NCI-H1048 (cell line): ENCODE measurements at regions not wholly inside any gene's neighbourhood (a gene's known extent, or its start where the extent isn't known, plus 50 kb on each side); places are given as distances from the start of the nearest gene placed in this dataset.
"Not testable (repeated sequence)": the region's sequence is repeated elsewhere in the genome, so short reads cannot be mapped to it uniquely, and the experiment has no call there.

ENCODE experiments used
- DNase-seq: peaks from one replicate; lab custom pipeline; 2025; lab: John Stamatoyannopoulos, UW

- no peak for DNase-seq
Measured at GRCh38 chr5:112112346-112112745, 306.7 kb downstream of the EPB41L4A start.

DNA sequence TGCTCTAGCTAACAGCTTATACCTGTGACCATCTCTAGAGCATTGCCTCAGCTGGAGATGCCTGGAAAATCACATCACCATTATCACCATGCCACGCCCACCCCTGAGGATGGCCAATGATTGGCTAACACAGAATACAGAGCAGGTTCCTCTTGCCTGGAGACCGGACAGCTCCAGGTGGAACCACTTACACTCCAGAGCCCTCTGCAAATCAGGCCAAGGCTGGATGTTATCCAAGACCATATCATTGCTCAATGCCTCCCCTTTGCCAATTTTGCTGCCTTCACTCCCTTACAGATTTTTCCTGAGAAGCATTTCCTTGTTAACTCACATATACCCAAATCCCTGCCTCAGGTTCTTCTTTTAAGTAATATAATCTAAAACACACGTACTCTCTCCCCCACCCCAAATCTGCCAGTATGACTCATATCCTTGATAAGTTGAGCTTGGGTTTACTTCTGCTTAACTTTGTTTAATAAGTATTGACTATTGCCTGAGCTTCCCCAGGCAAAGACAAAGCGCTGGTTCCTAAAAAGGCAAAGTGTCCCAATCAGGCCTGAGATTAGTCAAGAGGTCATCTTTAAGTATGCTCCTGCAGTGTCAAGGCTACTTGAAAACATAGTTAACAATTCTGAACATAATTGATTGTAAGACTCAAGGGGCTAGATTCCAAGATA, 309.6 kb downstream of the EPB41L4A start:
- DNase-seq: no peak

- DNase-seq: no peak
Measured at GRCh38 chr5:112106878-112107277, 312.2 kb downstream of the EPB41L4A start.

- no peak for DNase-seq
Measured at GRCh38 chr5:112097768-112098167, 321.3 kb downstream of the EPB41L4A start.

GRCh38 chr5:112087222-112087621, 330.2 kb upstream of the NREP start:
- no peak for DNase-seq

- DNase-seq: no peak
Measured at GRCh38 chr5:112086740-112087139, 329.7 kb upstream of the NREP start.

GRCh38 chr5:112084149-112084548, 327.2 kb upstream of the NREP start:
- DNase-seq: no peak

DNA sequence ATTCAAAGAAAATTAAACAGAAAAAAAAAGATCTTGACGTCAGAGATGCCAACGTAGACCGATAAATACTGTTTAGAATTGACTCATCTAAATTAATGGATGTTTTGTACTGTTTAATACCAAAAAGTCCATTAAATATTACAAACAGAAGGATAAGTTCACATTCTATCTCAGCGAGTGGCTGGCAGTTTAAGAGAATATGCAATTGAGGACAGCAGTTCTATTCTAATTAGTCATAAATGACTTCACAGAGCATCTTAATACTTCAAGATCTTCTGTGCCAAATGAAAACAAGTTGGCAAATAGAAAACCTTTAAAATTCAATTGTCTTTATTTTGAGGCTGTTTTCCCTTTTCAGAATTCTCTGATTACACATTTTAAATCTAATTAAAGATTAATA, 326.6 kb upstream of the NREP start:
- DNase-seq: no peak

GRCh38 chr5:112077180-112077579, 320.2 kb upstream of the NREP start:
- DNase-seq: no peak

- no peak for DNase-seq
Measured at GRCh38 chr5:112070022-112070421, 313.0 kb upstream of the NREP start.

DNA sequence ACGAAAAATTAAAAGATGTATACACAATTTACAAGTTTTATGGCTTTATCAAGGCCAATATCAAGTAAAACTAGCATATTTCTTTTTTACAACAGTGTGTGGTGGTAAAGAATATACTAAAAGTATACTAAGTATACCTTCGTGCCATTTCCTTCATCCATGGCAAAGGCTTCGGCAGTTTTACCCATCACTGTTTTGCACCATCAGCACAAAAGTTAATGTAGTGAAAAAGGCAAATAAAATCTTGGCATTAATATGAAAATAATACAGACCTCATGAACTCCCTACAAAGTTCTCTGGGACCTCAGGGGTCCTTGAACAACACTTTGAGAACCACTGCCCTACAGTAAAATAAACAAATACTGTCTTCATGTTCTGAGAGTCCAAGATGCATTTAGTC, 312.3 kb upstream of the NREP start:
- DNase-seq: no peak

GRCh38 chr5:112068593-112068992, 311.6 kb upstream of the NREP start:
- DNase-seq: no peak

- DNase-seq: no peak
Measured at GRCh38 chr5:112065781-112066180, 308.8 kb upstream of the NREP start.

DNA sequence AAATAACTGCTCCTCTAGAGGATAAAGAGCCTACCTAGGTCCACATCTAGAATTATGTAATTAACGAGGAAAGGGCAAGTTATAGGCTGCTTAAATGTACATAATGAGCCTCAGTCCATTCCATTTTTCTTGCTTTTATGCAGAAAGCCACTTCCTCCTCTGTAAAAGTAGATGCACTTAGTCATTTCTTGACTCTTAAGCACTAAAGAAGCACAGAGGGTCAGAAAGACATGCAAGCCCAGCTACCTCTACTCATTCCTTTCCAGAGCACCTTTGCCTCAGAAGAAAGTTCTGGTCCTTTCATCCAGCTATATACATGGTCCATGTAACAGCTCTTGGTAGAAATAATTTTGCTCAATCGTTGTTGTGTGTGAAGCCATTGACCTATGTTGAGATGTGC, 308.0 kb upstream of the NREP start:
- no peak for DNase-seq

DNA sequence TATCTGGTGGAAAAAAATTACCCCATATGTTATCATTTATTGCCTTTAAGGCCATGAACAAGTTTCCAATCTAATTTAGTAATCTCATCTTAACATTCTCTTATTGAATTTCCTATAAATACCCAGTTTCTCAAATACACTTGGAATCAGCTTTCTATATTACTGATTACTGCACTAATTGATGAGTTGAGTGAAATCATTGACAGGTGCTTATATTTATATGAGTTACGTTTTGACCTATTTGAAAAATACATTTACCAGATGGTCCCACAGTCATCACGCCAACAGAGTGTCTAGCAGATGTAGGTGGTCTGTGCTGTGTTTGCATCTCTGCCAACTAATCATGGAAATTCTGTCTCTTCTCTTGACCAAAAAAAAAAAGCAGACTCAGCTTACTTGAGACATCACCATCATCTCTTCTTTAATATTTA, 307.3 kb upstream of the NREP start:
- no peak for DNase-seq

DNA sequence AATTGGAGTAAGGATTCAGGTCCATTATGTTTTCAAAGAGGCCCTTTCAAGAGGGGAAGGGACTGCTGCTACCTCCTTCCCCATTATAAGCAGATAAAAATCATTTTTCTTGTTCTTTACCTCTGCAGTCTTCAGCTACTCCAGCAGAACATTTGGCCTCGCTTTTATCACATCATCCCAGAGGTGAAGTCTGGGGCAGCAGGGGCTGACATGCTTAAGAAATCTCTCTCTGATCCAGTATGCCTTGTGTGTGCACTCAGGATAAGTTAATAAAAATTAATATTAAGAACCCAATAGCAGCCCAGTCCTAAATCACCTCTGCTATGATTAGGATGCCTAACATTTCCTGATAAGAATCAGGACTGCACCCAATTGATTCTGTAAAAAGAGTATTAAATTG, 306.9 kb upstream of the NREP start:
- DNase-seq: no peak

DNA sequence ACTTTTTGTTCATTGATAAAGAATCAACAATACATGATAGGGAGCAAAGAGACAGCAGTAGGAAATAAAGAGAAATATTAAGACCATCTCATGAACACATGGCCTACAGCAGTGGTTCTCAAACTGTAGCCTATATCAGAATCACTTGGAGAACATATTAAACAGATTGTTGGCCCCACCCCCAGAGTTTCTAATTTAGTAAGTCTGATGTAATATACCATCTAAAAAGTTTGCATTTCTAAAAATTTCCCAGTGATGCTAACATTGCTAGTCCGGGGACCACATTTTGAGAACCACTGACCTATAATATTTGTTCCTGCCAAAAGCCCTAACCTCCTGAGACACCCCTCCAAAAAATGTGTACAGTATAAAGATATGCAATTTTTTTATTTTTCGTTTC, 306.2 kb upstream of the NREP start:
- DNase-seq: no peak

DNA sequence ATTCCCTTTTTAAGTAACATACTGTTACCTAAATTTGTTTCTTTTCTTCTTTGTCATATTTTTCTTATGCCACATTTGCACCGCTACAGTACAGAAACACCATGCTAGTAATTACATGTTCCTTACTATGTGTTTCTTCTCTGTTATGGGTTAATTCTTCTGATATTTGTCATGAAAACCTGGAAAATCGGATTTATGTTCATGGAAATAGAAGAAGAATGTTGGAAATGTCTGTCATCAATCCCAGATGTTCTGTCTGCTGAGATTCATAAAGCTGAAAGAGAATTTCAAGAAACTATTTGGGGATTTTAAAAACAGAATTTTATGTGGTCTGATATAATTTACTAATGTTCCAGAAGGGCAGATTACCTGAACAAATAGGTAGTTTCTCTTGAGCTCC, 305.2 kb upstream of the NREP start:
- DNase-seq: no peak

DNA sequence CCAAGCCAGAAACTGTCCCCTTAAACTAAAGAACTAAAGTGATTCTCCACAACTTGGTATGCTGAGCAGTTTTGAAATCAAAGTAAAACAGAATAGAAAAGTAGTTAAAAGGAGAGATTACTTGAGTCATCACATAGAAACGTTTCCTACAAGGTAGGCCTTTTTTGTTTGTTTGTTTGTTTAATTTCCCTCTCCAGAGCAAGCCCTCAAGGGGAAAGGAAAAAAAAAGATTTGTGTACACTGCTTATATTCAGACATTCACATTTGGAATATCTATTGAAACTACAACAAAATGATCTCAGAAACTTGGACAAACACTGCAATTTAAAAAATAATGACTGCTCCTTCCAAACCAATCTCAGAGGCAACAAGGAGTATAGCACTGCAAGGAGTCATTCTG, 304.7 kb upstream of the NREP start:
- DNase-seq: no peak

DNA sequence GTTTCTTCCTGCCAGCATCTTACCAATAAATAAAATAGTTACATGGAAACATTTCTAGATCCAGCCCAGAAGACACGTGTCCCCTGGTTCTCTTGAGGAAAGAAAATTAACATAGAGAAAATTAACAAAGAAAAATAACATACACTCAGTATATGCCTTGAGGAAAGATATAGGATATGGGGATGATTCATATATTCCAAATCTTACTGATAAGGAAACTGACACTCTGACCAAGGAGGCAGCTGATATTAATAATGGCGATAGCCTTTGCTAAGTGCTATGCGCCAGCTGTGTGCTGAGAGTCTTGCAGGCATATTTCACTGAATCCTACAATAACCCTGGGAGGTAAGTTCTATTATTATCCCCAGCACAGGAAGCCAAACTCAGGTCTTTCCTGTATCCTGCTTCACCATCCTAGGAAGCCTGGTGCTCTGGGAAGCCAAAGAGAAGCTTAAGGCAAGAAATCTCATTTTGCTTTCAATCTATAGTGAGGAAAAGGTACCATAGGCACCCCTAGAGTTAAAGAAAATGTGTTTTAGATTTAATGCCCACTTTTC, 302.7 kb upstream of the NREP start:
- no peak for DNase-seq

DNA sequence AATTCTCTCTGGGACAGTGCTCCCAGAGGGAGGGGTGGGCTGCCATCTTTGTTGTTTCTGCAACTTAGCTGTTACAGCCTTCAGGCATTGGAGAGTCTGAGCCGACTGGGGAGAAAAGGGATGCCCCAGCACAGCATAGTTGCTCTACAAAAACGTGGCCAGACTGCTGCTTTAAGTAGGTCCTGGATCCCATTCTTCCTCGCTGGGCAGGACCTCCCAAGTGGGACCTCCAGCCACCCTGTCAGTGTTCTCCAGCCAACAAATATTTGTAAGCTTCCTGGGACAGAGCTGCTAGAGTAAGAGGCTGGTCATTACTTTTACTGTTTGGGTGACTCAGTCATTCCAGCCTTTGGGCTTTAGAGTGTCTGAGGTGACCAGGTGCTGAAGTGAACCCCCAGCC, 292.7 kb upstream of the NREP start:
- no peak for DNase-seq

- no peak for DNase-seq
Measured at GRCh38 chr5:112036206-112036605, 279.2 kb upstream of the NREP start.

DNA sequence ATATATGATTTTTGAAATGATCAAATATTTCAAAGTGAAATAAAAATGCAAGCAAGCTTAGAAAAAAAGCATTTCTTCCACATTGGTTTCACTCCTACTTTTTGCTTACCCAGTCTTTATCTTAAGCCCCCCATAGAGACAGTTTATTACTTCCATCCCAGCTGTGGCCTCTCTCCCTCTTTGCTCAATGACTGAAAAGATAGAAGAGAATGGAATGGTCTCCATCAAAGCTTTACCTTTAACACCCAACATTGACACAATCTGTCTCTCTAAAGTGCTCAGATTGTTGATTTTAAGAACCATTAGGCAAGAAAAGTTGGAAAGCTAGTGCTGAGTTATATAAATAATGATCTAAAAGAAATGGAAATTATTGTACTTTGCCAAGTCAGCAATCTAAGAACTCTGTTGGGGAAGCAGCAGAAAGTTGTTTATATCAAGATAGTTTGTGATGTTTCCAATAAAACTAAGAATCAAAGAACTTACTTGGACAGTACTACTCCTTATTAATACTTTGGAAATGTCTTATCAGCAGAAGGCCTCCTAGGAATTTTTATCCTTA, 277.5 kb upstream of the NREP start:
- DNase-seq: no peak

GRCh38 chr5:112026879-112027278, 269.9 kb upstream of the NREP start:
- not testable (repeated sequence) for DNase-seq
